Stimulated activated CD4-positive, alpha-beta T cell treated with anti-CD3 and anti-CD28 coated beads, Interleukin-4, amount 100 ng/mL, for 48 hours (primary cell): ENCODE measurements at regions not wholly inside any gene's neighbourhood (a gene's known extent, or its start where the extent isn't known, plus 50 kb on each side); places are given as distances from the start of the nearest gene placed in this dataset.
"Not testable (repeated sequence)": the region's sequence is repeated elsewhere in the genome, so short reads cannot be mapped to it uniquely, and the experiment has no call there.

Experiments used
- DNase-seq, 2 donors: peaks; one replicate each; pipeline ENCODE4 v3.0.0-alpha.2; 2020; ENCODE audit warnings: low read depth in 2 of 2

DNA sequence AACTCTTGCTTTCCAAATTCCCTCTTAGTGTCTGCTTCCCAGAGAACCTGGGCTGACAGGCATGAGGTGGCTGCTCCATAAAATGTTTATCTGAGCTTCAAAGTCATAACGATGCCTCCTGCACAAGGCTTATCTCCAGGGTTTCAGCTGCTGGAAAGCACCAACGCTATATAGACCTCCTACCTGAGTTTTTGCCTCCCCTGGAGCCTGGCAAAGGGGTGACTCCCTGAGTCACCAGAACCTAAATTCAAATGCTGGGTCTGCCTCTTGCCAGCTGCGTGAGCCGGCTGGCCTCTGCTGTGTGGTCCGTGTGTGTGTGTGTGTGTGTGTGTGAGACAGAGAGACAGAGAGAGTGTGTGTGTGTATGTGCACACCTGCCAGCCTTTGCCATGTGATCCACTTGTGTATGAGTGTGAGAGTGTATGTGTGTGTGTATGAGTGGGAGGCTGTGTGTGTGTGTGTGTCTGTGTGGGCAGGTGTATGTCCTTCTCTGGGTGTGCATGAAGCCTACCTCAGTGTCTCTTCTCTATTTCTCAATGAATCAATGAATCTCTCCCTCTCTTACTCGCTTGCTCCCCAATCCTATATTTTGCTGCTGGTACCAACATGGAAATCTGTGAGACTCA, 714.9 kb downstream of the MATN1 start:
- DNase-seq = no peak

GRCh38 chr1:30005972-30006619, 717.3 kb downstream of the MATN1 start:
- no peak for DNase-seq

- no peak for DNase-seq
Measured at GRCh38 chr1:30001732-30002039, 721.7 kb downstream of the MATN1 start.

DNA sequence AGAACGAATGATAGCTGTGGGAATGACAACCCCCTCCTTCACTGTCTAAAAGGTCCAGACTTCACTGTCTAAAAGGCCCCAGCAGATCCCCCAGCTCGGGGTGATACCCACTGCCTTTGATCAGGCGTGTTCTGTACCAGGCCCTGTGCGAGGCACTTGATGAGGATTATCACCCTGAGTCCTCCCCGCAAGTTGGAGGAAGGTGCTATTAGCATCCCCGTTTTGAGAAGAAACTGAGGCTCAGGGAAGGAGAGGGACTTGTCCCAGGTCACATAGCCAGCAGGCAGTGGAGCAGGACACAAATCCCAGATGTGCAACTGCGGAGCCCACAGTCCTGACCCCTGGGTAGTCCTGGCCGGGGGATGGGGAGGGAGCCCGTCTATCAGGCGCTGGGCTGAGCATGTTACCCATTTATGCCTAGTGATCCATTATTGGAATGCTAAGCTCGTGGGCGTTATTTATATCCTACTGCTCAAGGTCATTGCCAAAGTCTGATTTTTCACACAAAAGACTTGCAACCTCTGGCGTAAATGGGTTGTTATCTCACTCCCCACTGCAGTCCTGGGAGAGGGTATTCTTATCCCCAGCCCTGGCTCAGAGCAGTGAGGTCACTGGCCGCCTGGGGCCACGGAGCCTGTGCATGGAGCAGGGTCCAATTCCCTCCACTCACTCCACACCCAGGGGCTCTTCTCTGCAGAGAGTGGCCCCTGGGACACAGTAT, 722.2 kb downstream of the MATN1 start:
- no peak for DNase-seq

- DNase-seq = no peak
Measured at GRCh38 chr1:30000266-30000665, 723.1 kb downstream of the MATN1 start.

DNA sequence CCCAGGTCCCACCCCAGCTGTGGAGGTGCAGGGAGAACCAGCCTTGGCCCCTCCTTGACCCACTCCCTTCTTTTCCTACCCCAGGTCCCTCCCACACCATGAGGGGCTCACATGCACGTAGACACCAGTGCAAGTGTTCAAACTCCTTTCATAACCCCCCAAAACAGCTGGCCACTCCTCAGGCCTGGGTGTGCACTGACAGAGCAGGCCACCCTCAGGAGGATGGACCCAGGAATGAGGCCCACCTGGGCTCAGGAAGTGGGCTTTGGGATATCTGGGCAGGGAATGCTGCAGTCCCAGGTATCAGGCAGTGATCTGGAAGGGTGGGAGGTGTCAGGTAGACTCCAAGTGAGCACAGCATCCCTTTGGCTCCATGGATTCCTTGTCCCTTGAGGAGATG, 723.8 kb downstream of the MATN1 start:
- no peak for DNase-seq

DNA sequence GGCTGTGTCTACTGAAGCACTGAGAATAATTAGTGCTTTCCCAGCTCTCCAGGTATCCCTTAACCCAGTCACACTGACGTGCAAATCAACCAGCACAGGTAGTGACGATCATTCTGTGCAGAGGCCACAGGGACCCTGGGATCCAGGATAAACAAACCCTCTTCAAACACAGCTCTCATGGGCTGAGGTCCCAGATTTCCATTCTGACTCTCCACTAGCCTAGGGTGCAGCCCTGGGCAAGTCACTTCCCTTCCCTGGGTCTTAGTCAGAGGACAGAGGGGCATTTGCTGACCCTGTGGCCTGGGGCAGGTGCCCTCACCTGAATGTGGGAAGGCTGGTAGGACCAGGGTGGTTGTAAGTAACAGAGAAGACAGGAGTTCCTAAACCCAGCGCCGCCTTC, 724.7 kb downstream of the MATN1 start:
- DNase-seq = no peak

DNA sequence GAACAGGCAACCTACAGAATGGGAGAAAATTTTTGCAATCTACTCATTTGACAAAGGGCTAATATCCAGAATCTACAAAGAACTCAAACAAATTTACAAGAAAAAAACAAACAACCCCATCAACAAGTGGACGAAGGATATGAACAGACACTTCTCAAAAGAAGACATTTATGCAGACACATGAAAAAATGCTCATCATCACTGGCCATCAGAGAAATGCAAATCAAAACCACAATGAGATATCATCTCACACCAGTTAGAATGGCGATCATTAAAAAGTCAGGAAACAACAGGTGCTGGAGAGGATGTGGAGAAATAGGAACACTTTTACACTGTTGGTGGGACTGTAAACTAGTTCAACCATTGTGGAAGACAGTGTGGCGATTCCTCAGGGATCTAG, 725.6 kb downstream of the MATN1 start:
- not testable (repeated sequence) for DNase-seq

GRCh38 chr1:29993950-29994349, 729.4 kb downstream of the MATN1 start:
- no peak for DNase-seq

- no peak for DNase-seq
Measured at GRCh38 chr1:29991815-29992214, 731.6 kb downstream of the MATN1 start.

DNA sequence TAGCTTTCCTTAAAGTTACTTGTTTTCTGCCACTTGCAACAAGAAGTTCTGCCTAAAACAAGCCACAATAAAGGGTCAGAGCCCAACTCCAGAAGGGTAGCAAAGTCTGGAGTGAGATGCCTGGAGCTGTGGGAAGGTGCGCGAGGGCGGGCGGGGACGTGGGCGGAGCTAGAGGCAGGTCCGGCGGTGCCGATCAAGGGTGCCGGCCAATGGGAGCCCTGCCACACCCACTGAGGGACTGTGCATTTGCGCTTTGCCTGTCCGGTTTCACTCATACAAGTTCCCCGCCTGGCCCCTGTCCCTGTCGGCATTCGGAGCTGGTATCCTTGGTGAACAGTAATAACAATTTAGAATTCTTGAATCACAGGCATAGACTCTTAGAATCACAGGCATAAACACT, 732.4 kb downstream of the MATN1 start:
- no peak for DNase-seq

- no peak for DNase-seq
Measured at GRCh38 chr1:29990304-29990703, 733.1 kb downstream of the MATN1 start.

- no peak for DNase-seq
Measured at GRCh38 chr1:29986986-29987385, 736.4 kb downstream of the MATN1 start.

GRCh38 chr1:29985606-29985945, 737.8 kb downstream of the MATN1 start:
- DNase-seq = no peak

GRCh38 chr1:29984862-29985605, 738.4 kb downstream of the MATN1 start:
- no peak for DNase-seq

- no peak for DNase-seq
Measured at GRCh38 chr1:29984166-29984861, 739.1 kb downstream of the MATN1 start.

- no peak for DNase-seq
Measured at GRCh38 chr1:29983321-29983720, 740.1 kb downstream of the MATN1 start.

DNA sequence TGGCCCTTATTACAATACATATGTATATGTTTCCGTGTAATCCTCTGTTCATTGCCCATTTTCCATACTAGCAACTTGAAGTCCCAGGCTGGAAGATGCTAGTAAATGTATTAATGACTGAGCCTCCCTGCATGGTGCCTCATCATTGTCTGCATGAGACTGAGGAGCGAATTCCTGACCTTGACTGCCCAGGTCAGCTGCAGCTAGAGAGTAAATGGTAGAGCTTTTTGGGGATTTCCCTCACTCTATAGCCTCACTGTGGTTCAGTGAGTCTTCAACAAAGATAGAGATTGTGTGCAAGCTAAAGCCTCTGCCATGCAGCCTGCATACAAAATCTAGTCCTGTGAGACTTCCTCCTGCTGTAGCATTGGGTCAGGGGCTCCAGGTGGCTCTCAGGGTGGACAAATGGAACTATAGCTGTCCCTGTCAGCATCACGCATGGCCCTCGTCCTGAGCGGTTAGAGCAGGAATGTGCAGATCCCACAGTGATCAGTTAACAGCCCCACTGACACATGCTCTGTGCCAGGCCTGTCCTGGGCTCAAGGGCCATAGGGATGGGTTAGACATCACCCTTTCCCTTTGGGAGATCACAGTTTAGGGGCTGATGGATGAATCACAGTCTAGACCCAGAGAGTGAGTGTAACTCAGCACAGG, 741.7 kb downstream of the MATN1 start:
- no peak for DNase-seq

GRCh38 chr1:29977550-29977949, 741.2 kb downstream of the PTPRU start:
- no peak for DNase-seq

DNA sequence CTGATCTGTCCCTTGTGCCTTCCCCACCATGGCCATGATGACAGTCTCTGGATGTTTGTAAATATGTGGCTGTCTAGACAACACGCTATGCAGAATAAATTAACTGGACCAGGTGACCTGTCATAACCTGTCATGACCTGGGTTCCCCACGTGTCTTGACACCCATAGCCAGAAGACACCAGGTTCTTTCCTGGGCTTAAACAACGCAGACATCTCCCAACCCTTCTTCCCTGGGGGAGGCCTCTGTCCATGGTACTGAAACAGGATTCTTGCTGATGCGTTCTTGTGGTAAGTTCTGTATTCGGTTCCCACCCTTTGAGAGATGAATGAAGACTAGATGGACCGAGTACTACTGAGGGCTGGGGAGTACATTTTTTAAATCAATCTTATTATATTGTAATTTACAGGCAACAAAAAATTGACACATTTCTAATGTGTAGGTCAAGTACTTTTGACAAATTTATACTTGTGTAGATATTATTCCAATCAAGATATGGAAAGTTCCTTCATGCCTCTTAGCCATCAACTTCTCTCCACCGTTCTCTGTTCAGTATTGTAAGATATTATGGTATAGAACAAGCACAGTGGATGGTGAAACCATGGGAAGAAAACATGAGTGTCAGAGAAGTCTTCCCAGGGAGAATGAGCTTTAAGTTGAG, 738.8 kb downstream of the PTPRU start:
- no peak for DNase-seq

DNA sequence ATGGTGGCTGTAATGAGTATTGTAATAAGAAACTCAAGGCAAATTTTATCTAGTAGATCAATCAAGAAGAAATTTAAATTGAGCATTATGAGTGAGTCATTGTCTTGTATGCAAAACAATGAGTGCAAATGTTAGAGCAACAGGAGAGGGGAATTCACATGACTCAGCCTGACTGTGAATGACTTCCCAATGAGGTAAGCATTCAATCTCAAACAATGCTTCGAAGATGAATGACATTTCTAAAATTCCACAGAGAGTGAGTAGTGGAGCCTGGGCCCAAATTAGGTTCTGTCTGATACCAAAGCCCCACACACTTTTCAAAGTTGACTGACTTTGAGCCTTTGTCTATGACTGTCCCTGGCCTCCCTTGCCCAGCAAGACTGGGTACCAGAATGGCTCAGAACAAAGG, 738.0 kb downstream of the PTPRU start:
- DNase-seq = no peak
